HuH-7 (cell line): ENCODE measurements at regions not wholly inside any gene's neighbourhood (a gene's known extent, or its start where the extent isn't known, plus 50 kb on each side); places are given as distances from the start of the nearest gene placed in this dataset.

Source experiments
- DNase-seq: peaks from one replicate; pipeline ENCODE4 v3.0.0; 2011; ENCODE audit warnings: low spot score

DNA sequence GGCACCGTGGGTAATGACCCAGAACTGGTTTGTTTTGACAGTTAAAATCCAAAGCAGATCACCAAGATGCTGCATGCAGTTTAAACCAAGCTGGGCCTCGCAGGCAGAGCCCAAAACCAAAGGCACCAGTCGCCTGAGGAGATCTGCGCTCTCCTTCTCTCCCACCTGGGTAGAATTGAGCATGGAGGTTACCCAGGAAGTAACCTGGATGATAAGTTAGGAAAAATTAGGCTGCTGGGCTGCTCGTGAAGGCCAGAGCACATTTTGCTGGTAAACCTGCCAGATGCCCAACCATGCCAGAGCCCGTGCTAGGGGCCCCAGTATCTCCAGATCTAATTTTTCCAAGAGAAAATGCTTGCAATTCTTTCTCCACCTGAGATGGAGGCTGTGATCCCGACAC lies 388.3 kb upstream of the MGMT start:
- no peak for DNase-seq

- no peak for DNase-seq
Observed at GRCh38 chr10:129079705-129080104, 387.3 kb upstream of the MGMT start.

- no peak for DNase-seq
Observed at GRCh38 chr10:129085811-129086210, 381.2 kb upstream of the MGMT start.

DNA sequence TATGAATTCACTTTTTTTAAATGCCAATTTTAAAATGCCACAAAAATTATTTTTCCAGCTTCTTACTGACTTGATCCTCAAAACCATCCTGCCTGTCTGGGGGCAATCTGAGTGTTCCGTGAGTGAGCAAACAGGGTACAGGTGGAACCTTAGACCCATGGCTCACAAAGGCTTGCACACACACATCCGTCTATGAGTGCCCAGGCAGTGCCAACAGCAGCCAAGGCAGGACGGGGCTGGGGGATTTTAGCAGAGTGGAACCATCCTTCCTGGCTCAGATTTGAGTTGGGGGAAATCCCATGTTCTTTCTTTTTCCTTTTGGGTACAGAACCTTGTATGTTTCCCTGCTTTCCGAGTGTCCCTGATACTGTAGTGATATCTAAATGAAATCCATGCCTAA lies 377.7 kb upstream of the MGMT start:
- no peak for DNase-seq

DNA sequence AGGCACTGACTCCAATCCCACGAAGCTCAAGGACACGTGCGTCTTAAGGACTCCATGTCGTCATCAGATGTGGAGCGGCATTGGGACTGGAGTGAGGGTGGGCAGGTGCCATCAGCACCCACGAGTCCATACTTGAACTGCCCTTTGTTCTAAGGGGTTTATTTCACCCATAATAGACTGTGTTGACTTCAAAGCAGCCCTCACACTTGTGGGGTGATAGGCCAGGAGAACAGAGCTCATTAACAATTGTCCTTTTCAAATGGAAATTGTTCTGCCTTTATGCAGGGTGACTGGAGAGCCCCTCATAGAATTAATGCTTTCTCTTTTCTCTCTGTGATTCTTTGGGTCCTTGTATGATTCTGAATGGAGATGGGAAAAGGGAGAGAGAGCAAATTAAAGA lies 376.9 kb upstream of the MGMT start:
- DNase-seq, result no peak

GRCh38 chr10:129090618-129091366 lies 376.2 kb upstream of the MGMT start:
- no peak for DNase-seq

DNA sequence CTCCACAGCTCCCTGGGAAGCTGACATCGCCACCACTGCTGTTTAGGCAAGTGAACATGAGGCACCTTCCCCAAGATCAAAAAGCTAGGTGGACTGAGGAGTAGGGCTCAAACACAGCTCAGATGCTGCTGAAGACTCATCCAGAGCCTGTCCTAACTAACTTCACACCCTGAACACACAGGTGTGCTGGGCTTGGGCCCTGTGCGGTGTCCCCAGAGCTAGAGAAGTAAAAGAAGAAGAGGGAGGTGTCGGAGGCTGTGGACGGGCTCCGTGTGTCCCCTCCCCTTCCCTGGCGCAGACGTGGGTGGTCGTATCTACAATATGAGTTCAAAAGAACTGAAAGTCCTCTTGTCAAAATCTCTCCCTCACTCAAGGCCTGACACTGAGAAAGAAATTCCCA lies 373.4 kb upstream of the MGMT start:
- no peak for DNase-seq

- no peak for DNase-seq
Observed at GRCh38 chr10:129094233-129094632, 372.8 kb upstream of the MGMT start.

DNA sequence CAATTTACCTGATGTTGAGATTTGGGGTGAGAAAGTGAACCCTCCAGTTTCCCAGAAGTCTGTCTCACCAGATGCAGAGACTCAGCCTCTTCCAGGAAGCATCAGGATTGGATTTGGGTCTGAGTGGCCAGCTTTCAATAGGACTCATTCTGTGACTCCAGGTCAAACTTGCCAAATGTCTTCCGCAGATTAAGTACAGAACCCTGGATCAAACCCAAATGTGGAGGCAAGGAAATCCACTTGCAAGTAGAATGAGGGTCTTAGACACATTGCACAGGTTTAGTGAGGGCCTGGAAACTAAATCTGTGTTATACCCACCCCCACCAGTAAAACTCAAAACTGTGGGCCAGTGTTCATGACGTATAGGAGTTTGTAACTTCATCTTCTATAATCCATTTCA lies 372.2 kb upstream of the MGMT start:
- no peak for DNase-seq

DNA sequence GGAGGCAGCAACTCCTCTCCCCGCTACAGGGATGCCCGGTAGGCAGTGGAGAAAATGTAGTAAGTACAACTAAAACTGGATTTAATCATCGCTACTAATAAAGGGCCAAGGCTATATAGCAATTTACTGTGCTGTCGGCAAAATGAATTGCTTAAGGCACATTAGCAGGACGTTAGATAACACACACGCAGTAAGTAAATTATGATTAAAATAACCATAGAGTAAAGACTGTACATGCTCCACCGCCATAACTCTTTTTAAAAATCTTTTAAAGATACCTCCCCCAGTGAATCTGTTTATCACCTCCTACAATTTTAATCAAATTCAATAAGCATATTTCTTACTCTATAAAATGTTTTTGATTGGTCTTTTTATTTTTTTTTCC lies 371.4 kb upstream of the MGMT start:
- DNase-seq, result no peak

GRCh38 chr10:129096065-129096984 lies 370.7 kb upstream of the MGMT start:
- DNase-seq, result no peak

GRCh38 chr10:129097776-129098330 lies 369.2 kb upstream of the MGMT start:
- no peak for DNase-seq

DNA sequence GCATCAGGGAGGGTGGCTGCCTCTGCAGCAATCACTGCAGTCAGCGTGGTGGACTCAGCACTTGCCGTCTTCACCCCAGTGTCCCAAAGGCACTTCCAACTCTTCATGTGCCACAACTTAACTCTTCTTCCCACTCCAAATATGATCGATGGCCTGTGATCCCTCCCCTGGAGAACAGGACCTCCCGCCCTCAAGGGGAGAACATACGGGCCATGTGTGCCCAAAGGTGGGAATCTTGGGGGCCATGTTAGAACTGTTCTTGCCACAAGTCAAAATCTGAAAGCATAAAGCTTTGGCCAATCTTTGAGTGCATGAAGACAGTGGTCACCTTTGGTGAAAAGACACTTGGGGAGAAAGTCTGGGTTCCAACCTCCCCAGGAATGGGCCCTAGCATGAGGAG lies 368.5 kb upstream of the MGMT start:
- no peak for DNase-seq

GRCh38 chr10:129099486-129099885 lies 367.6 kb upstream of the MGMT start:
- DNase-seq, result no peak

DNA sequence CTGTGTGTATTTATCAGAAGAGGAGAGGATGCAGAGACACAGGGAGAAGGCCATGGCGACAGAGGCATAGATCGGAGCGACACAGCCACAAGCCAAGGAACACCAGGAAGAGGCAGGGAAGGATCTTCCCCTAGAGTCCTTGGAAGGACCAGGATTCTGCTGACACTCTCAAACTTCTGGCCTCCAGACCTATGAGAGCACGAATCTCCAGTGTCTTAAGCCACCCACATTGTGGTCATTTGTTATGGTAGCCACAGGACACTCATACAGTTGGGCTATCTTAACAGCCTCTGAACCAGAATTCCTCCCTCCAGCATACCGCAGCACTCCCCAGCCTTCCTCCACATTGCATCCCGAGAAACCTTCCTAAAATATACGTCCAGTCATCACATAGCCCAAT lies 367.0 kb upstream of the MGMT start:
- DNase-seq, result no peak

- no peak for DNase-seq
Observed at GRCh38 chr10:129101232-129101980, 365.6 kb upstream of the MGMT start.

DNA sequence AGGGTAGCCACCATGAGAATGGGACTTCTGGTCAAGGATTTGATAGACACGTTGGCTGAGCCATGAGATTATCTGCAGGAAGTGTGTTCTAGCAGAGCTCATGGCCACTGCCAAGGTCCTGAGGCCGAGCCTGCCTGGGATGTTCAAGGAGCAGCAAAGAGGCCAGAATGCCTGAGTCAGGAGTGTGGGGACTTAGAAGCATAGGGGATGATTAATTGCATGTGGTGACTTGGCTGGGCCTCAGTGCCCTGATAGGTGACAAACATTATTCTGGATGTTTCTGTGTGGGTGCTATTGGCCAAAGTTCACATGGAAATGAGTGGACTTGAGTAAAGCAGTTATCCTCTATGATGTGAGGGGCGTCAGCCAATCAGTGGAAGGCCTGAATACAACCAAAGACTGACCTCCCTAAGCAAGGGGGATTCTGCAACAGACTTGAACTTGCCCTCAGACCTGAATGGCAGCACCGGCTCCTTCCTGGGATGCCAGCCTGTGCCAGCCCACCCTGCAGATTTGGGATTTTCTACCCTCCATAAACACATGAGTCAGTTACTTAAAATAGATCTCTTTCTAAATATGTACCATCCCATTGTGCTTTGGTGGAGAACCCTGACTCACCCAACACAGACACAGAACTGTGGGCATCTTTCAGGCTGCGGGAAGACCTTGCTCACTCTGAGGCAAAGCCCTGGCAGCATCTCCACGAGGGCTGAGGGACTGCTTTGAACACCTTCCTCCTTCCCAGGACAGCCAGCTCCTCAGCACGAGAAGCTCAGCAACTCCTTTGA lies 363.9 kb upstream of the MGMT start:
- DNase-seq, result no peak

GRCh38 chr10:129104266-129105045 lies 362.6 kb upstream of the MGMT start:
- no peak for DNase-seq

GRCh38 chr10:129105266-129105665 lies 361.8 kb upstream of the MGMT start:
- no peak for DNase-seq

- DNase-seq, result no peak
Observed at GRCh38 chr10:129106314-129106713, 360.7 kb upstream of the MGMT start.

DNA sequence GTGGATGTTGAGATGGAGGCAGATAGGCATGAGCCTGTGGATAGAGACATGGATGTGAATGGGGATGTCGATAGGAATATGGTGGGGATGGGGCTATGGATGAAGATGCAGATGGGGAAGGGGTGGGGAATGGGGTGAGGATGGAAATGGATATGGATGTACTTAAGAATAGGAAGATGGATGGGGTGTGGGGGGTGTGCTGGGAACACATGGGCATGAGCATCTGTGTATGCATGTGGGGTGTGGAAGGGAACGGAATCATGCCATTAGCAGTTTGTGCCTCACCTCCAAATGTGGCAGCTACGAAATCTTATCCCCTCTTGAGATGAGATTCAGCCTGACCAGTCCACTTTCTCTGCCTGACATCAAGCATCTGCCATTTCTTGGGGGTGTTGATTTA lies 359.5 kb upstream of the MGMT start:
- DNase-seq, result no peak
